ENCODE measurements at regions not wholly inside any gene's neighbourhood (a gene's known extent, or its start where the extent isn't known, plus 50 kb on each side); places are given as distances from the start of the nearest gene placed in this dataset.

DNA sequence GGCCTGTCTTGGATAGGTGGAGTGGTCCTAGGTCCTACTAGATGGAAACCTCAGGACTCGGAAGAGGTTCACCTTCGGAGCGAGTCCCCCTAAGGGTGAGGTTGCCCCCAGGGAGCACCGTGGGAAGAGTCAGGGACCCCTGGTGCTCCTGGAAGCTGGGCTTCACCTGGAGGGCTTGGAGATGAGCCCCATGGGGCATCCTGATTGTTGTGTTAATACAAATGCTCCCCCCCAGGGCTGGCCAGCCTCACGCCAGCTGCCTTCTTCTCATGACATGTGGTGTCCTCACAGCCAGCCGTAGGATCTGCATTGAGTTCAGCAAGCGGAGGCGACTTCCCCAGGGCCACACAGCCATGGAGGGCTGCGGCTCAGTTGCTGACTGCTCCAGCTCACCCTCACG is 1487.5 kb downstream of the BRD1 start:
- no TSS peak for BruUV-seq (replicated peaks)
- Histone ChIP-seq H3K4me3 (replicated peaks in 1 of 2; ENCODE audit: low read depth in 1 of 2, low read length in 2 of 2) (no peak overlapping the region), H3K9me3 (ENCODE audit: control insufficient read depth in 1 of 2, insufficient read depth in 1 of 2, low read depth in 1 of 2, low read length in 2 of 2) (no peaks in the 10 kb centered on the region; a peak in 1 of 4 replicates), H3K36me3 (ENCODE audit: control insufficient read depth in 1 of 2, insufficient read depth in 2 of 2, low read length in 2 of 2) (no peaks in the 10 kb centered on the region), H3K4me1 (ENCODE audit: control insufficient read depth in 1 of 2, insufficient read depth in 2 of 2, low read length in 2 of 2) (no peaks in the 10 kb centered on the region), H3K4me2 (ENCODE audit: low read length) (no peak overlapping the region), H2AFZ (ENCODE audit: low read depth, low read length, poor library complexity, severe bottlenecking) (no peak overlapping the region), H3K27me3 (ENCODE audit: insufficient read depth, low read length) (0 out of 2 replicates have a peak, but pooled peaks cover 6% of the 10 kb centered on the region), H3K9me2 (ENCODE audit: insufficient read depth) (no peaks in the 10 kb centered on the region), H3K9ac (ENCODE audit: low read length) (no peak overlapping the region), H4K20me1 (ENCODE audit: insufficient read depth) (no peaks in the 10 kb centered on the region), H3K27ac (ENCODE audit: low read depth, low read length) (no peak overlapping the region), H3K79me2 (ENCODE audit: insufficient read depth, low read length) (no peaks in the 10 kb centered on the region)
- ChIA-PET POLR2A (no interaction called here), RAD21 (ENCODE audit: low non-redundant PET in 1 of 2, low total read pairs in 2 of 2, uncharacterized antibody in 2 of 2, unreplicated experiment in 2 of 2) (no interaction called here), CTCF (no interaction called here)
- intact Hi-C loops (cut with micrococcal nuclease): no loop called here
- ATAC-seq (no peak), DNase-seq (ENCODE audit: low read depth, low spot score) (no peak)
- TF ChIP-seq CBX3 (IDR thresholded peaks at IDR 0.05; ENCODE audit: low read depth) (no peak), JUND (IDR thresholded peaks at IDR 0.05) (no peak), FOSL1 (IDR thresholded peaks at IDR 0.05; ENCODE audit: low read depth) (no peak), TCF7L2 (IDR thresholded peaks at IDR 0.05; ENCODE audit: borderline replicate concordance, extremely low read depth, insufficient read depth, insufficient read length) (no peak), ZNF274 (IDR thresholded peaks at IDR 0.05; ENCODE audit: low read depth, low read length) (no peak), POLR2A (IDR thresholded peaks at IDR 0.05; ENCODE audit: borderline replicate concordance, extremely low read depth, insufficient read depth, insufficient read length) (no peak), SRF (IDR thresholded peaks at IDR 0.05; ENCODE audit: low read depth) (no peak), CEBPB (IDR thresholded peaks at IDR 0.05; ENCODE audit: low read depth) (no peak), RAD21 (IDR thresholded peaks at IDR 0.05; ENCODE audit: low read depth) (no peak), SIN3A (IDR thresholded peaks at IDR 0.05; ENCODE audit: low read depth) (no peak), EGR1 (IDR thresholded peaks at IDR 0.05; ENCODE audit: low read depth) (no peak), POLR2AphosphoS5 (IDR thresholded peaks at IDR 0.05; ENCODE audit: low read depth, low read length) (no peak), YY1 (IDR thresholded peaks at IDR 0.05; ENCODE audit: extremely low read depth, insufficient replicate concordance, low read depth, low read length) (no peak), SP1 (IDR thresholded peaks at IDR 0.05; ENCODE audit: low read depth) (no peak), ZFX (IDR thresholded peaks at IDR 0.05) (no peak)
- TF ChIP-seq, protein P1, sequence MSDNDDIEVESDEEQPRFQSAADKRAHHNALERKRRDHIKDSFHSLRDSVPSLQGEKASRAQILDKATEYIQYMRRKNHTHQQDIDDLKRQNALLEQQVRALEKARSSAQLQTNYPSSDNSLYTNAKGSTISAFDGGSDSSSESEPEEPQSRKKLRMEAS (IDR thresholded peaks at IDR 0.05): no peak
- TF ChIP-seq, protein P2, sequence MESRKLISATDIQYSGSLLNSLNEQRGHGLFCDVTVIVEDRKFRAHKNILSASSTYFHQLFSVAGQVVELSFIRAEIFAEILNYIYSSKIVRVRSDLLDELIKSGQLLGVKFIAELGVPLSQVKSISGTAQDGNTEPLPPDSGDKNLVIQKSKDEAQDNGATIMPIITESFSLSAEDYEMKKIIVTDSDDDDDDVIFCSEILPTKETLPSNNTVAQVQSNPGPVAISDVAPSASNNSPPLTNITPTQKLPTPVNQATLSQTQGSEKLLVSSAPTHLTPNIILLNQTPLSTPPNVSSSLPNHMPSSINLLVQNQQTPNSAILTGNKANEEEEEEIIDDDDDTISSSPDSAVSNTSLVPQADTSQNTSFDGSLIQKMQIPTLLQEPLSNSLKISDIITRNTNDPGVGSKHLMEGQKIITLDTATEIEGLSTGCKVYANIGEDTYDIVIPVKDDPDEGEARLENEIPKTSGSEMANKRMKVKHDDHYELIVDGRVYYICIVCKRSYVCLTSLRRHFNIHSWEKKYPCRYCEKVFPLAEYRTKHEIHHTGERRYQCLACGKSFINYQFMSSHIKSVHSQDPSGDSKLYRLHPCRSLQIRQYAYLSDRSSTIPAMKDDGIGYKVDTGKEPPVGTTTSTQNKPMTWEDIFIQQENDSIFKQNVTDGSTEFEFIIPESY (IDR thresholded peaks at IDR 0.05; ENCODE audit: extremely low read depth, insufficient replicate concordance, low read length): no peak
- TF ChIP-seq, protein P3, sequence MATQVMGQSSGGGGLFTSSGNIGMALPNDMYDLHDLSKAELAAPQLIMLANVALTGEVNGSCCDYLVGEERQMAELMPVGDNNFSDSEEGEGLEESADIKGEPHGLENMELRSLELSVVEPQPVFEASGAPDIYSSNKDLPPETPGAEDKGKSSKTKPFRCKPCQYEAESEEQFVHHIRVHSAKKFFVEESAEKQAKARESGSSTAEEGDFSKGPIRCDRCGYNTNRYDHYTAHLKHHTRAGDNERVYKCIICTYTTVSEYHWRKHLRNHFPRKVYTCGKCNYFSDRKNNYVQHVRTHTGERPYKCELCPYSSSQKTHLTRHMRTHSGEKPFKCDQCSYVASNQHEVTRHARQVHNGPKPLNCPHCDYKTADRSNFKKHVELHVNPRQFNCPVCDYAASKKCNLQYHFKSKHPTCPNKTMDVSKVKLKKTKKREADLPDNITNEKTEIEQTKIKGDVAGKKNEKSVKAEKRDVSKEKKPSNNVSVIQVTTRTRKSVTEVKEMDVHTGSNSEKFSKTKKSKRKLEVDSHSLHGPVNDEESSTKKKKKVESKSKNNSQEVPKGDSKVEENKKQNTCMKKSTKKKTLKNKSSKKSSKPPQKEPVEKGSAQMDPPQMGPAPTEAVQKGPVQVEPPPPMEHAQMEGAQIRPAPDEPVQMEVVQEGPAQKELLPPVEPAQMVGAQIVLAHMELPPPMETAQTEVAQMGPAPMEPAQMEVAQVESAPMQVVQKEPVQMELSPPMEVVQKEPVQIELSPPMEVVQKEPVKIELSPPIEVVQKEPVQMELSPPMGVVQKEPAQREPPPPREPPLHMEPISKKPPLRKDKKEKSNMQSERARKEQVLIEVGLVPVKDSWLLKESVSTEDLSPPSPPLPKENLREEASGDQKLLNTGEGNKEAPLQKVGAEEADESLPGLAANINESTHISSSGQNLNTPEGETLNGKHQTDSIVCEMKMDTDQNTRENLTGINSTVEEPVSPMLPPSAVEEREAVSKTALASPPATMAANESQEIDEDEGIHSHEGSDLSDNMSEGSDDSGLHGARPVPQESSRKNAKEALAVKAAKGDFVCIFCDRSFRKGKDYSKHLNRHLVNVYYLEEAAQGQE (IDR thresholded peaks at IDR 0.05; ENCODE audit: low read depth): no peak
- TF ChIP-seq, protein P4, sequence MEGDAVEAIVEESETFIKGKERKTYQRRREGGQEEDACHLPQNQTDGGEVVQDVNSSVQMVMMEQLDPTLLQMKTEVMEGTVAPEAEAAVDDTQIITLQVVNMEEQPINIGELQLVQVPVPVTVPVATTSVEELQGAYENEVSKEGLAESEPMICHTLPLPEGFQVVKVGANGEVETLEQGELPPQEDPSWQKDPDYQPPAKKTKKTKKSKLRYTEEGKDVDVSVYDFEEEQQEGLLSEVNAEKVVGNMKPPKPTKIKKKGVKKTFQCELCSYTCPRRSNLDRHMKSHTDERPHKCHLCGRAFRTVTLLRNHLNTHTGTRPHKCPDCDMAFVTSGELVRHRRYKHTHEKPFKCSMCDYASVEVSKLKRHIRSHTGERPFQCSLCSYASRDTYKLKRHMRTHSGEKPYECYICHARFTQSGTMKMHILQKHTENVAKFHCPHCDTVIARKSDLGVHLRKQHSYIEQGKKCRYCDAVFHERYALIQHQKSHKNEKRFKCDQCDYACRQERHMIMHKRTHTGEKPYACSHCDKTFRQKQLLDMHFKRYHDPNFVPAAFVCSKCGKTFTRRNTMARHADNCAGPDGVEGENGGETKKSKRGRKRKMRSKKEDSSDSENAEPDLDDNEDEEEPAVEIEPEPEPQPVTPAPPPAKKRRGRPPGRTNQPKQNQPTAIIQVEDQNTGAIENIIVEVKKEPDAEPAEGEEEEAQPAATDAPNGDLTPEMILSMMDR (IDR thresholded peaks at IDR 0.05 in 2 of 3, conservative IDR thresholded peaks at IDR 0.05 in 1 of 3; ENCODE audit: borderline replicate concordance in 1 of 3, insufficient read depth in 1 of 3, low read depth in 2 of 3, low read length in 2 of 3): no peak
